AG09319 (cell line): ENCODE measurements at regions not wholly inside any gene's neighbourhood (a gene's known extent, or its start where the extent isn't known, plus 50 kb on each side); places are given as distances from the start of the nearest gene placed in this dataset.

ENCODE experiments used
- DNase-seq: peaks from one replicate; pipeline ENCODE4 v3.0.0-alpha.2; 2010; ENCODE audit warnings: low read depth; ENCODE audit errors: extremely low read depth
- CTCF ChIP-seq: IDR thresholded peaks from 2 replicates; pipeline ENCODE4 v1.5.1; 2011; ENCODE audit warnings: low read depth, mild to moderate bottlenecking, inconsistent platforms, low read length, moderate library complexity

DNA sequence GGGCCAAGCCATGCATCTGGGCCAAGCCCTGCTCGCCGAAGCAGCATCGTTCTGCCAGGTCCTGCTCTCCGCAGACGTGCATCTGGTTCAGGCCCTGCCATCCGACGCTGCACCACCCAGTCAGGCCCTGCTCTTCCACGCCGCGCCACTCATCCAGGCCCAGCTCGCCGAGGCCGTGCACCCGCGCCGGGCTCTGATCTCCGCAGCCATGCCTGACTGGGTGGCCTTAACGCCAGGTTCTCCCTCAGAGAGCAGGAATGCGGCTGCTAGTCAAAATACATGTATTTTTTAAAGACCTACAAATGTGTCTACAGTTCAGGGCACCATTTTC is 891.1 kb upstream of the CTNND2 start:
- no peak for DNase-seq
- TF ChIP-seq CTCF: no peak

DNA sequence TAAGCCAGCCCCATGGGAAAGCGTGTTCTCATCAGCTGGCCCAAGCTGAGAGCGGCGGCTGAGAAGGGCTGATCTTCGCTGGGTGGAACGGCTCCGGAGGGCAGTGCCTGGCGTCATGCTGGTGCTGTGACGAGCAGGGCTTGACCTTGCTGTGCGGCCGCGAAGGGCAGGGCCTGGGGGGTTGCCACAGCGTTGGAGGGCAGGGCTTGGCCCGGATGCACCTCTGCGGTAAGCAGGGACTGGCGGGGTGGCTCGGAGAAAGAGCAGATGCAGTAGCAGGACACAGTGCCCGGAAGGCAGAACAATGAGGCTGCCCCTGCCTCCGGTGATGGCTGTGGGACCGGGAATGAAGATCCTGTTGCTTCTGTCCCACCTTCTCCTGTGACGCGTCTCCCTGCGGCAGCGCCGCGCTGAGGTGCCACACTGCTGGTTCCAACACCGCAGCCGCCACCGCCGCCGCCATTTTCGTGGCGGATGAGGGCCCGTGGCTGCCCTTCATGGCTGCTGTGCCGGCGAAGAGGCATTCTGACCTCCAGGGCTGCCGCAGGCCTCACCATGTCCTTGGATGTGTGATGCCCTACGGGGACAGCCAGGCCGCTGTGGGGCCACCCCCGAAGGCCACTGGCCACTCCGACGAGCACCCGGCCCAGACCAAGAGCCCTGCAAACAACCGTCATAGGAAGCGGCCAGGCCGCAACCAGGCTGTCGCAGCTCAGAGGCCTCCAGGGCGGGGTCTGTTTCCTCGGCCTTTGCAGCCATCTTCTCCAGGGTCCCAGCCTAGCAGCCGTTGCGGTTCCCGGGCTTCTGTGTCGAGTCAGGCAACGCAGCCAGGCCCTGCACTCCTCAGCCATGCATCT is 890.5 kb upstream of the CTNND2 start:
- DNase-seq: no peak

GRCh38 chr5:12793373-12793772 is 889.1 kb upstream of the CTNND2 start:
- TF ChIP-seq CTCF: no peak
- no peak for DNase-seq

More for the DNA sequence above, 890.5 kb upstream of the CTNND2 start:
- TF ChIP-seq CTCF: no peak

GRCh38 chr5:12780536-12780935 is 876.3 kb upstream of the CTNND2 start:
- DNase-seq: no peak
- TF ChIP-seq CTCF: no peak

DNA sequence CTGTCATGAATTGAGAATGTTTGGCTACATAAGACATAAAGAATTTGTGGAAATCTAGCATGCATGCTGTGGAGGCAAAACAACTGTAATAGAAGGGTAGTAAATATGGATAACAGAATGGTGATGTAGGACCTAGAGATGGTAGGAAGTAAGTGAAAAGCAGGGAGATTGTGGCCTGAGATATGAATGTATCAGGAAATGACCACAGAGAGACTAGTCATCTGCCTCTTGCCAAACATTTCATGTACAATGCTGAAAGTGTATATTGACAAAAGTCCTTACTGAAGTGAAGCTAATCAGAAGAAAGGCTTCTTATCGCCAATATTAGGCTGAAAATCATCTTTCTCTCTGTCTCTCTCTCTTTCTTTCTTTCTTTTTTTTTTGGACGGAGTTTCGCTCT is 873.1 kb upstream of the CTNND2 start:
- DNase-seq: no peak
- no peak for TF ChIP-seq CTCF

DNA sequence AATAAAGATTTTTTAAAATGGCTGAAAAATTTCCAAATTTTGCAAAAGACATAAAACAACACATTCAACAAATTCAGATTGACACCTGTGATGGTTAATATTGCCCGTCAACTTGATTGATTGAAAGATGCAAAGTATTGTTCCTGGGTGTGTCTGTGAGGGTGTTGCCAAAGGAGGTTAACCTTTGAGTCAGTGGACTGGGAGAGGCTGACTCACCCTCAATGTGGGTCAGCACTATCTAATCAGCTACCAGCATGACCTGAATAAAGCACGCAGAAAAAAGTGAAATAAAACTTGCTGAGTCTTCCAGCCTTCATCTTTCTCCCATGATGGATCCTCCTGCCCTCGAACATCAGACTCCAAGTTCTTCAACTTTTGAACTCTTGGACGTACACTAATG is 868.0 kb upstream of the CTNND2 start:
- no peak for DNase-seq
- no peak for TF ChIP-seq CTCF

DNA sequence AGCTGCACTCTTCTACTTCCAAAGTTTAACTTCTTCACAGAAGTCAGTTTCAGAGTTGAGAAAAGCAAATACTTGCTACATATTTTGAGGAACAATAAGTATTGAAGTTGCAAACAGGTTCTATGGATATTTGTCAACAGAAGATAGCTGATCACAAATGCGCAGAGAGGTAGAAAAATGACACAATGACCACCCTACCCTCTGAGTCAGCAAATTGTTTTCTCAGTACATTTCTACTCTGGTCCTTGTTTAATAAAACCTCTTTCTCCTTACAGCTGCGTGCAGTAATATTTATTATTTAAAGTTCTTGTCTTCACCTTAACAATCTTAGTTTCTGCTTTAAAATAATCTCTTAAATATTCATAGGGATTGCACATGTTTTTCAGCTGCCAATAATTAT is 855.1 kb upstream of the CTNND2 start:
- DNase-seq: no peak
- TF ChIP-seq CTCF: no peak
